SK-N-DZ (cell line): ENCODE measurements at regions not wholly inside any gene's neighbourhood (a gene's known extent, or its start where the extent isn't known, plus 50 kb on each side); places are given as distances from the start of the nearest gene placed in this dataset.

Experiments
- DNase-seq: peaks from one replicate; pipeline ENCODE4 v3.0.0-alpha.2; 2015; ENCODE audit warnings: low spot score

DNA sequence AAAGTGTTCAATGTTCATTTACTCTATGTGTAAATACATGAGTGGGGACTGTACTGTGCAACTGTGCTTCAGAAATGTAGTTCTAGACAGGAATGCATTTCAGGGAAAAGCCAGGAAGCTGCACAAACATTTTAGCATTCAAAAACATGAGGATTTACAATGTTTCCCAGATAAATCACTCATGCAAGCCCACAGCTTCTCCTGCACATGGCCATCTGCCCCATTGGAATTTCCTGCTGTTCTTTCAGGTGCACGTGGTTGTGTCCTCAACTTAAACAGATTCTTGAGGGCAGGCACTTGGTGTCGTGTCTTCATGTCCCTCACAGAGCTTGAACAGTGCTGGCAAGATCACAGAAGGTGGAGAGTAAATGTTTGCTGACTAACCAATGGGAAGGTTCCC lies 101.5 kb downstream of the UNC5CL start:
- no peak for DNase-seq

- no peak for DNase-seq
Observed at GRCh38 chr6:40936818-40937251, 102.2 kb downstream of the UNC5CL start.

GRCh38 chr6:40933864-40934263 lies 105.2 kb downstream of the UNC5CL start:
- no peak for DNase-seq

- DNase-seq, result no peak
Observed at GRCh38 chr6:40932953-40933352, 106.1 kb downstream of the UNC5CL start.

- DNase-seq, result no peak
Observed at GRCh38 chr6:40932366-40932765, 106.7 kb downstream of the UNC5CL start.

GRCh38 chr6:40931931-40932330 lies 107.1 kb downstream of the UNC5CL start:
- DNase-seq, result no peak

DNA sequence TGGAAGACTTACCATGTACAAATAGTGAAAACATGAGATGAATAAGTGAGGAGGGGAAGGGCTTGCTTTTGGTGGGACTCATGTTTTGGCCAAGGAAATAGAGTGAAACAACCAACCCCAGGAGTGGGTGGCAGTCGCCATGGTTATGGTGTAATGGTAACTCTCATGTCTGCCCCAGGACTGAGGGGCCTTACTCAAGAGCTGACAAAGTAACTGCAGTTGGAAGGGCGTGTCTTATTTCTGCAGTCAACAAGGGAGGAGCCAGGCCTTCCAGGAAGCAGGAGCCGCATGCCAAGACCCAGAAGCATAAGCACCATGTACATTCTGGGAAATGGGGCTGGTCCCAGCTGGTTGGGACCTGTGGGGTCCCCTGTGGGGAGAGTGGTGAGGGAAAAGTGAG lies 108.5 kb downstream of the UNC5CL start:
- DNase-seq, result no peak

DNA sequence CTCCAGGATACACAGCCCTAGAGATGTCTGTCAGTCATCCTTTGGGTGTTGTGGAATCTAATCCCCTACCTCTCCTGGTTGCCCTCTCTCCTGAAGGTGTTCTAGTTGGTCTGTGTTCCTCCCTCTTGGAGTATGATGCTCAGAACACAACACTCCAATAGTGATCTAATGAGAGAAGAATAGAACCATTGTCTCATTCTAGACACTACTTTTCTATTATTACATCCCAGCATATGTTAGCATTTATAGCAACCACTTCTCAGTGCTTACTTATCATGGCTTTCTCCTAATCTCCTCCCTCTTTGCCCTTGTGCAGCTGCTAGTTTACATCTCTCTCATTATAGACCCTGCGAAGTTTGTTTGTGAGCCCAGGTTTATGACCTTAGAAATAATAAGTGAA lies 109.0 kb downstream of the UNC5CL start:
- no peak for DNase-seq

DNA sequence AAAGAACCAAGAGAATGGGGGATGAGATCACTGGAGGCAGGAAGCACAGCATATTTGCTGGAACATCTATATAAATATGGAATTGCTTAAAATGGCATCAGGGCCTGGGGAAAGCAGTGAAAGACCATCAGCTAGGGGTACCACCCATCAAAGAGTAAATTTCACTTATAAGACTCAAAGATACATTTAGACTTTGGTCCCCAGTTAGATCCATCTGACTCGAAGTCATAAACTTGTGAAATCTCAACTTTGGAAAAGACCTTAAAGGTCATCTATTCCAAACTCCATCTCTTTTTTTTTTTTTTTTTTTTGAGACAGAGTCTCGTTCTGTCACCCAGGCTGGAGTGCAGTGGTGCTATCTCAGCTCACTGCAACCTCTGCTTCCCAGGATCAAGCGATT lies 109.8 kb downstream of the UNC5CL start:
- no peak for DNase-seq

GRCh38 chr6:40928763-40929162 lies 110.3 kb downstream of the UNC5CL start:
- DNase-seq, result no peak

GRCh38 chr6:40928307-40928706 lies 110.7 kb downstream of the UNC5CL start:
- DNase-seq, result no peak

DNA sequence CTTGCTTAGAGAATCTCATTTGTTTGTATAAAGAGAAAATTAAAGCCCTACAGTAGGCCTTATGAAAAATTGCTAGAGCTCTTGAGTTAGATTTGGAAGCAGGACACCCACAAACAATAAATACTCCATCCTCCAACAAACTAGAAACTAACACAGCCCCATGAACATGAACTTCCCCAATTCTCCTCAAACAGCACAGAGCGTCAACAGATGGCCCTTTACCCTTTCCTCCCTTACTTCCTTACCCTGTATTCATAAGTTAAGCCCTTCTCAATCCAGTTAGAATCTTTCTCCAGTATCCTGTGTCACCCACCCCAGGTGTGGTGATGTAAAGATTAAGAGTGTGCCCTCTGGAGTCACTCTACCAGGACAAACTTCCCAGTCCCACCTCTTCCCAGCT lies 113.7 kb downstream of the UNC5CL start:
- DNase-seq, result no peak

- DNase-seq, result no peak
Observed at GRCh38 chr6:40924839-40925238, 114.2 kb downstream of the UNC5CL start.

- DNase-seq, result no peak
Observed at GRCh38 chr6:40923880-40924279, 115.1 kb downstream of the UNC5CL start.

GRCh38 chr6:40923326-40923725 lies 115.7 kb downstream of the UNC5CL start:
- no peak for DNase-seq

DNA sequence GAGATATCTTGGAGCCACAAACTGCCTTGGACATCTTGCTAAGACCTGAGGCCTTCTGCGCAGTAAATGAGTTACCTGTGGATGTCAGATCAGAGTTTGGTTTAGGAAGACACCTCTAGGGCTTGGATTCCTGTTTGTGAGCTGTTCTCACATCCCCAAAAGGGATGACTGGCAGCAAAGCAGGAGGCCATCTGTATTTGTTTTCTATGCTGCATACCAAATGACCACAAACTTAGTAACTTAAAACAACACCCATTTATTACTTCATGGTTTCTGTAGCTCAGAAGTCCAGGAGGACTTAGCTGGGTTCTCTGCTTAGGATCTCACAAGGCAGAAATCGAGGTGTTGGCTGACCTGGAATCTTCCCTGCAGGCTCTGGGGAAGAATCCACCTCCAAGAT lies 116.7 kb downstream of the UNC5CL start:
- DNase-seq, result no peak

DNA sequence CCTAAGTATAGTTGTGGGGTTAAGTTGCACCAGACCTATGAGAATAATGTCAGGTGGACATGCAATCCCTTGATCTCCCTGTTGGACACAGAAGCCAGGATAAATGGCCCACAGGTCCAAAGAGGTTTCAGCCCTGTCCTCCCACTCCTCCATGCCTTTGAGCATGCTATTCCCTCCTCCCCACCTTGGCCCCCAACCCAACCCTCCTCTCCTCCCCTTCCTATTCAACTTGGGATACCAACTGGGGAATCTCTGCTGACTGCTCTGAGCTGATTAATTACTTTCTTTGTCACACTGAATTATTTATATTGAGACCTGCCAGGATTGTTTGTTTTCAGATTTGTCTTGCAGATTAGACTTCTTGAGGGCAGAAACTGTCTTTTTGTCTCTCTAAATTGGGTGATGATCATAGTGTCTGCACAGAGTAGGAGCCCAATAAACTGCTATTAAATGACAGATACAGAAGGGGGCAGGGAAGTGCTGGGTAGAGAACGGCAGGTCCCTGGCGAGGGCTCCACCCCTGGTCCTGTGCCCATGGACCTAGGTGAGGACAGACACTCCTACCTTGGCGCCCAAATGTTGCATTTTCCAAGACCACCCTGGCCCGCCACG lies 120.9 kb downstream of the UNC5CL start:
- no peak for DNase-seq

- DNase-seq, result no peak
Observed at GRCh38 chr6:40917603-40918002, 121.4 kb downstream of the UNC5CL start.

DNA sequence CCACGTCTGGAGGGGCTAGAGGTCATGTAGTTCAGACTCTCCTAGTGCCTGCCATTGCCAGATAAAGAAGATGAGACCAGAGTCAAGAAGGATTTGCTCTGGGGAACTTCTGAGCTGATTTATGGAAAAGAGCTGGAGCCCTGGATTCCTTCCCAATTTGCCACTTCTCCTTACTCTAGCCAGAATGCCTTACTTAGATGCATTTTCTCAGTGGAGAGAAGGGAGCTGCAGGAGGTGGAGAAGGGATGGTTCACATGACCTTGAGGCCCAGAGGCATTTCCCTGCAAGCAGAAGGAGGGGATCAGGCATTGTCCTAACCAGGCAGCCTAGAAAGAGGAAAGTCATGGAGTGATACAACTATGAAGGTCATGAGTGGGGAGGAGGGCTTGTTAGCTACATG lies 122.2 kb downstream of the UNC5CL start:
- DNase-seq, result no peak

DNA sequence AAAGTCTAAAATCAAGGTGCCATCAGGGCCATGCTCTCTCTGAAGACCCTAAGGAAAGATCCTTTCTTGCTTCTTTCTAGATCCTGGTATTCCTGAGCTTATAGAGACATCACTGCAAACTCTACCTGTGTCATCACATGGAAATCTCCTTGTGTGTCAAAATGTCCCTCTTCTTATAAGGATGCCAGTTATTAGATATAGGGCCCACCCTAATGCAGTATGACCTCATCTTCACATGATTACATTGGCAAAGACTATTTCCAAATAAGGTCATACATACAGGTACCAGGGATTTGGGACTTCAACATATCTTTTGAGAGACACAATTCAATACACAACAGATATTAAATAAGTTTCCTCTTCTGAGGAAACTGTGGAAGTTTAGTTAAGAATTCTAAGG lies 123.9 kb downstream of the UNC5CL start:
- DNase-seq, result no peak

GRCh38 chr6:40914005-40914404 lies 125.0 kb downstream of the UNC5CL start:
- no peak for DNase-seq

DNA sequence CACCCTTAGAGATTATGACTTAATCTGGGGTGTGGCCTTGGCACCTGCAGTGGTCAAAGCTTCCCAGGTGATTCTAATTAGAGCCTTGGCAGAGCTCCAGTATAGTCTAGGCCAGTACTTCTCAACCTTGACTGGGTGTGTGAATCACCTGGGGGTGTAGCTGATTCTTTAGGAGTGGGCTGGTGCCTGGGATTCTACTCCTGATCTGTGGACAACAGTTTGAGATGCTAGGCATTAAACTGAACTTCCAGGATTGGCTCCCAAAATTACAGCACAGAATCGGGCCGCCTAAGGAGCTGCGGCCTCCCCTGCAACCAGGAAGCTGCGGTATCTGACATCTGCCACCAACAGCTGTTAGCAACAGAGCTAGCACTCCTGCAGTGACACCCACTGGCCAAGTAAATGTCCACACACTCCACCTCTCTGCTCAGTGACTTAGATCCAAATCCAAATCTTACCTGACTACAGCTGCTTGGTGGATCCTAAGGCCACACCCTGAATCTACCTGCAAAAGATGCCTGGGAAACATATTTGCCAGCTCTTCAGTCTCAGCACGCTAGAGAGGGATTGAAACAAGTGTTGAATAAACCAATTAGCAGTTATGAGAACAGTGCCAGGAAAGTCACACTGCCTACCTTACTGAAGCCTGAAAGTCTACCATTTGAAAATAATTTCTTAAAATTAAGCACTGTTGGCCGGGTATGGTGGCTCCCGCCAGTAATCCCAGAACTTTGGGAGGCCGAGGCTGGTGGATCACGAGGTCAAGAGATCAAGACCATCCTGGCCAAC lies 126.7 kb downstream of the UNC5CL start:
- DNase-seq, result peak; percentile 83

DNA sequence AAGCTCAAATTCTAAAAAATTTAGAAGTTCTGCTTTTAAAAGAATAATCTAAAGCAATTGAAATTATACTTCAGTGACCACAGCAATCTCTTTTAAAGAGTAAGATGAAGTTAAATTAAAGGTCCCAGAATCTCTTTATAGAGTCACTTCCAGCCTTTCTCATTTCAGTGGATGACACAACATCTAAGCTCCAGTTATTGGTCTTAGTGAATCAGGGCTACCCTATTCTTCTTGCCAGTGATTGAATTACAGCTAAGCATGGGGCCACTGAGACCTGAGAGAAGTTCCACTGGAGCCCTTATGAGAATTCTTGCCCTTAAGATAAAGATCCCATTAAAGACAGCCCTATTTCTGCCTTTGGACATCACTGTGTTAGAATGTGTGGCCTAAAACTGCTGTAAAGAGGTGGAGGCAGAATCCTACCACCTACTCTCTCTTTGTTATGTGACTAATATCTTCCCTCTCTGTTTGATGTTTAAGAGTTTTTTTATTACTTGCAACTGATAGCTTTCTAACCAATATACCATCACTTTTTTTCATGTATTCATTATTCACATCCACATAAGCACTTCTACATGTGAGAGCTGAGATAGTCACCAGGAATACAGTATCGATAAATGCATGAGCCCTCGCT lies 128.6 kb downstream of the UNC5CL start:
- no peak for DNase-seq
